ENCODE measurements at regions not wholly inside any gene's neighbourhood (a gene's known extent, or its start where the extent isn't known, plus 50 kb on each side); places are given as distances from the start of the nearest gene placed in this dataset.

- DNase-seq = no peak
- H3K27ac ChIP-seq = no peak overlapping the region
- no peaks in the 10 kb centered on the region for H3K9me3 ChIP-seq
- H3K27me3 ChIP-seq = no peaks in the 10 kb centered on the region
- no peak overlapping the region for H3K4me3 ChIP-seq
- H3K4me1 ChIP-seq = no peaks in the 10 kb centered on the region
- no peaks in the 10 kb centered on the region for H3K36me3 ChIP-seq
- intact Hi-C loops (cut with DNase I; ENCODE audit: low total_unique reads) = no loop called here
- TF ChIP-seq CTCF (IDR thresholded peaks at IDR 0.05) (no peak), POLR2A (IDR thresholded peaks at IDR 0.05) (no peak)
These were observed 53.0 kb upstream of the SMOX start for GRCh38 chr20:4095639-4096038.

GRCh38 chr20:4091490-4092479 lies 56.8 kb upstream of the SMOX start:
- Histone ChIP-seq H3K27me3 (no peaks in the 10 kb centered on the region), H3K9me3 (no peaks in the 10 kb centered on the region), H3K4me1 (no peaks in the 10 kb centered on the region), H3K27ac (no peak overlapping the region), H3K36me3 (no peaks in the 10 kb centered on the region), H3K4me3 (no peak overlapping the region)
- TF ChIP-seq CTCF (IDR thresholded peaks at IDR 0.05) (peak; percentile 40 to 60 (median 54)), POLR2A (IDR thresholded peaks at IDR 0.05) (no peak)
- intact Hi-C loops (cut with DNase I; ENCODE audit: low total_unique reads) = no loop called here
- DNase-seq = peak; percentile 43 to 64

GRCh38 chr20:4090756-4091489 lies 57.7 kb upstream of the SMOX start:
- Histone ChIP-seq H3K4me3 (no peak overlapping the region), H3K9me3 (no peaks in the 10 kb centered on the region), H3K27me3 (no peaks in the 10 kb centered on the region), H3K27ac (no peak overlapping the region), H3K36me3 (no peaks in the 10 kb centered on the region), H3K4me1 (no peaks in the 10 kb centered on the region)
- TF ChIP-seq CTCF (IDR thresholded peaks at IDR 0.05) (no peak), POLR2A (IDR thresholded peaks at IDR 0.05) (no peak)
- DNase-seq = no peak
- intact Hi-C loops (cut with DNase I; ENCODE audit: low total_unique reads) = no loop called here

- Histone ChIP-seq H3K4me1 (no peaks in the 10 kb centered on the region), H3K27me3 (no peaks in the 10 kb centered on the region), H3K27ac (no peak overlapping the region), H3K9me3 (no peaks in the 10 kb centered on the region), H3K36me3 (no peaks in the 10 kb centered on the region), H3K4me3 (no peak overlapping the region)
- no peak for TF ChIP-seq POLR2A (IDR thresholded peaks at IDR 0.05)
- TF ChIP-seq CTCF (IDR thresholded peaks at IDR 0.05) = no peak
- intact Hi-C loops (cut with DNase I; ENCODE audit: low total_unique reads) = no loop called here
- no peak for DNase-seq
These were observed 58.7 kb upstream of the SMOX start for GRCh38 chr20:4089756-4090487.
